GM12874 (cell line): ENCODE measurements at regions not wholly inside any gene's neighbourhood (a gene's known extent, or its start where the extent isn't known, plus 50 kb on each side); places are given as distances from the start of the nearest gene placed in this dataset.

Experiments
- TF ChIP-seq, protein P1 (sequence below): IDR thresholded peaks from 2 replicates; pipeline ENCODE4 v1.5.1; 2011; ENCODE audit warnings: low read depth, mild to moderate bottlenecking, control low read depth, low read length, moderate library complexity; ENCODE audit not compliant: insufficient read depth

DNA sequence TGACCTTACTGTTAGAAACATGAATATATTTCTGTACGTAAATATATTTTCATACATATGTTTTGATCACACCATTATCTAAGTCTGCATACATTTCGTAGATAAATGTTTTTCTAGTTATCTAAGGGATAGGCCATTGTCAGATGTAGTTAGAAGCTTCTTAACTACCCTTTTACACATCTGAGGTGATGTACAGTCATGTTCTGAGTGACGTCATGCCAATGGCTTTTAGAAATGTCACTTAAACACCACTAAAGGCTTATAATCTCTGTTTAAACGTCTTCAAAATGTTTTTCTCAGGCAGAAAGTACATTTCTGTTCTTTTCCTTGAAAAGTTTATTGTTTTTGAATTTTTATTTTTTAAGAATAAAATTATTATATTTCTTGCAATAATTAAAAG is 781.9 kb downstream of the MRPL39 start:
- TF ChIP-seq, protein P1, sequence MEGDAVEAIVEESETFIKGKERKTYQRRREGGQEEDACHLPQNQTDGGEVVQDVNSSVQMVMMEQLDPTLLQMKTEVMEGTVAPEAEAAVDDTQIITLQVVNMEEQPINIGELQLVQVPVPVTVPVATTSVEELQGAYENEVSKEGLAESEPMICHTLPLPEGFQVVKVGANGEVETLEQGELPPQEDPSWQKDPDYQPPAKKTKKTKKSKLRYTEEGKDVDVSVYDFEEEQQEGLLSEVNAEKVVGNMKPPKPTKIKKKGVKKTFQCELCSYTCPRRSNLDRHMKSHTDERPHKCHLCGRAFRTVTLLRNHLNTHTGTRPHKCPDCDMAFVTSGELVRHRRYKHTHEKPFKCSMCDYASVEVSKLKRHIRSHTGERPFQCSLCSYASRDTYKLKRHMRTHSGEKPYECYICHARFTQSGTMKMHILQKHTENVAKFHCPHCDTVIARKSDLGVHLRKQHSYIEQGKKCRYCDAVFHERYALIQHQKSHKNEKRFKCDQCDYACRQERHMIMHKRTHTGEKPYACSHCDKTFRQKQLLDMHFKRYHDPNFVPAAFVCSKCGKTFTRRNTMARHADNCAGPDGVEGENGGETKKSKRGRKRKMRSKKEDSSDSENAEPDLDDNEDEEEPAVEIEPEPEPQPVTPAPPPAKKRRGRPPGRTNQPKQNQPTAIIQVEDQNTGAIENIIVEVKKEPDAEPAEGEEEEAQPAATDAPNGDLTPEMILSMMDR = no peak

DNA sequence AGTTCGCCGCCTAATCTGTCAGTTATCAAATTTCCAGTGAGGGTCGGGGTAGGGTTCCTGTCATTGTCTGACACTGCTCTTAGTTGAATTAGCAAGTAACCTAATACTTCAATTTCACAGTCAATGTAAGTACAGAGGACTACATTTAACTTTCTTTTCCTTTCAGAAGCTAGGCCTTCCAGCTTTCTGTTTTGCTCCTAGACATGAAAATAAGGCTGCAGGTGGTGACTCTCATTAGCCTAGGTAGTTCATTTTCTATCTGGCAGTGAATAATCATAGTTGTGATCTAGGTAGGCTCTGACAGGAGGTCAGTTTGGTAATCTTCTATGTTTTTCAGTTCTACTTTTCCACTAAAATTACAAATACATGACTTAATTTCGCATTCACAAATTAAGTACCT is 783.1 kb downstream of the MRPL39 start:
- TF ChIP-seq, protein P1 = no peak

DNA sequence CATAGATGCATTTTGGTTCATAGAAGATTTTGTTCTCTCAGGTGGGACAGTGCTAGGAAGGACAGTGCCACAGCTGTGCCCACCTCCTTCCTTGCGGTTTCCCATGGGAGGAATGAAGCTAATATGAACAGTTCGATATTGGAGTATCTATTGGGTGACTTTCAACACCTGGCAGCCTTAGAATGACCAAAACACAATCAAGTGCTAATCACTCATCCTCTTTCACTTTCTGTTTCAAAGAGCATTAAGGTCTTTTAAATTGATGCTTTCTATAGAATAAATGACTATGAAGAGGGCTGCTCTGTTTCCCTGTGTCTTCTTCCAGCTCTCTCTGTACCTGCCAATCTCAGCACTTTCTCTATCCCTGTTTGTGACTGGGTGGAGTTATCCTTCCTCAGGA is 784.0 kb downstream of the MRPL39 start:
- TF ChIP-seq, protein P1 = no peak

DNA sequence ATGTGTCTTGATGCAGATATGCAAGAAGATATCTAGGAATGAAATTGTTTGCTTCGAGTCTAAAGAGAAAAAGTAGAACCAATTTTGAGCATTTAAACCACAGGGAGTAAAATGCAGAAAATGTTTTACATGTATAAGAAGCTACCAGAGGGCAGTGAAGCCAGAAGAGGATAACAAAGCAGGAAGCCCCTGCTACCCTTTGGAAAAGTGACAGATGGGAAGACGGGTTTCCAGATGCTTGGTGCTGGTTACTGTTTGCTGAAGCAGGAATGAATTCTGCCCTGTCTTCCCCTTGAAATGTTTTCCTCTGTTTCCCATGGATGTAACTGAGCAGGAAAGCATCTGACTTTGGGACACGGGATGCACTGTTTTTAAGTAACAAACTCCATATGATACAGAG is 822.2 kb downstream of the MRPL39 start:
- TF ChIP-seq, protein P1 = no peak

DNA sequence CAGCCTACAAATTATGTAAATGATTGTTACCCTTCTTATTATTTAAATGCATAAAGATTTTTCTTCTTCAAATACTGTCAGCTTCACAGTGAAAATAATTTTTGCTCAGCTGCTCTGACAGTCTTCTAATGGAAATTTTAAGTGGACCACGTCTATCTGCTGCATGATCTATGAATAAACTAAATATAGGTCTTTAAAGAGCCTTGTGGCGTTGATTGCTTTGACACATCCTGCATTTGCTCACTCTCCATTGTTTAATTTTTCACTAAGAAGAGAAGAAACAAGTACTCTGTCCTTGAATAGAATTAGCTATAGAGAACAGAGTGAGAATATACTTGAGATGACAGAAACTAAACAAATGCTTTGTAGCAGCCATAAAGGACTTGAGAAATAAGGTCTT is 826.1 kb downstream of the MRPL39 start:
- TF ChIP-seq, protein P1 = no peak

DNA sequence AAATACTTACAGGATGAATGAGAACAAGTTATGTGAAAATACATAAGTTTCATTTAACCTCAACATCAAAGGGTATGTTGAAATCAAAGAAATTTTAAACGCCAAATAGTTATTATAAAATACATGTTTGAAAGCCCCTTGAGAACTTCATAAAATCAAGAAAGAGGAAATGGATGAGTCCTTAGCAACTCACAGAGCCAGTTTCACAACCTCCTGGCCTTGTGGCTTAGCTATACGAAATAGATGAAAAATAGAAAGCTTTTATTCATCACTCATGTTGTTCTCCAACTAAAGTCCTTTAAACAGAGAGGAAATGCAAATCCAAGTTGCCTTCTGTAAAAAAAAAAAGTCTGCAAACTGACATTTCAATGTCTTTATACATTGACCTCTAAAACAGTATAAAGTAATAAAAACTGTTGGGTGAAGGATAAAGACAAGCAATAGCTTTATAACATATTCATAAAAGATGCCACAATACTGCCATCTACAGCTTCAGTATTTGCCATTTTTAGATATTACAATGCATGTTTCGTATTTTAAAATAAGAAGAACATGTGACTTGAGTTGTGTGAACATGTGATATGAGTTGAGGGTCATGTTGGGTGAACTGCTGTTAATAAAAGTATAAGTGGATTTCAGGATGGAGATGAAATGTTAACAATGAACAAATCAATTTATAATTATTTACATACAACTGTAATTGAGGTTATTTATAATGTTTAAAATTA is 847.8 kb downstream of the MRPL39 start:
- TF ChIP-seq, protein P1 = no peak

DNA sequence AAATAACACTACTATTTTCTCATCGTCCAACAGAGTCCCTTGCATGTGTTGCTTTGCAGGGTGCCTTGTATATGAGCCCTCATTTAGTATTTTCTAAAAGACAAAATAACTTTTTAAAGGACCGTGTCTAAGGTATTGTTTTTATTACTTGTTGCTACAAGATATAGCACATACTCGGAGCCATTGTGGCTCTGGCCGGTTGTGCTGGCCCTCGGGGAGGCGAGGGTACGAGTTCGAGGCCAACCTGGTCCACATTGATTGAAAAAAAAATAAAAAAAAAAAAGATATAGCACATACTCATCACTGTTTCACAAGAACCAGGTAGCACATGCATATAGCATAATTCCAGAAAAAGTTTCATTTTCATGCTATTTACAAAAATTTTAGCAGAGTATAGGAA is 869.2 kb downstream of the MRPL39 start:
- TF ChIP-seq, protein P1 = no peak
